ENCODE measurements at regions not wholly inside any gene's neighbourhood (a gene's known extent, or its start where the extent isn't known, plus 50 kb on each side); places are given as distances from the start of the nearest gene placed in this dataset.
"Not testable (repeated sequence)": the region's sequence is repeated elsewhere in the genome, so short reads cannot be mapped to it uniquely, and the experiment has no call there.

DNA sequence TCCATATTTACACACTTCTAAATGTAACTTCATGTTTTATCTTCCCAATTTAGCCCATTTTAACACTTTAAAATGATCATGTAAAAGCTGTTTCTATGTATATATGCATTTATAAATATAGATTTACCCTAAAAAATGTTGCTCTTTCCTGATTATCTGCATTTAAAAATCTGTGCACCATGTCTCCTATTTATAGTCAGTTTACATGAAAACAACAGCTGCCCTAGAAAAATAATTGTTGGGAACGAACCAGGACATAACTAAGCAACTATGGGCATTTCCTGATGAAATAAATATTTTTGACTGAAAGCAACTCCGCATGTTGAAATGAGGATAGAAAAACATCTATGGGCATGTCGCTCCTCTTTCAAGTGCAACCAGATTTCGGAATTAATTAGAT is 1368.2 kb downstream of the FAM181B start:
- DNase-seq = no peak

DNA sequence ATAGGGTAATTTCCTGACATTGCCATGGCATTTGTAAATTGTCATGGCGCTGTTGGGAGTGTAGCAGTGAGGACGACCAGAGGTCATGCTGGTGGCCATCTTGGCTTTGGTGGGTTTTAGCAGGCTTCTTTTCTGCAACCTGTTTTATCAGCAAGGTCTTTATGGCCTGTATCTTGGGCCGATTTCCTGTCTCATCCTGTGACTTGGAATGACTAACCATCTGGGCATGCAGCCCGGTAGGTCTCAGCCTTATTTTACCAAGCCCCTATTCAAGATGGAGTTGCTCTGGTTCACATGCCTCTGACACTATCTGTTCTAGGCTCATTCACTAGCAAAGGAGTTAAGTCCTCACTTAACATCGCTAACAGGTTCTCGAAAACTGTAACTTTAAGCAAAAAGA is 1374.2 kb downstream of the FAM181B start:
- DNase-seq = no peak

DNA sequence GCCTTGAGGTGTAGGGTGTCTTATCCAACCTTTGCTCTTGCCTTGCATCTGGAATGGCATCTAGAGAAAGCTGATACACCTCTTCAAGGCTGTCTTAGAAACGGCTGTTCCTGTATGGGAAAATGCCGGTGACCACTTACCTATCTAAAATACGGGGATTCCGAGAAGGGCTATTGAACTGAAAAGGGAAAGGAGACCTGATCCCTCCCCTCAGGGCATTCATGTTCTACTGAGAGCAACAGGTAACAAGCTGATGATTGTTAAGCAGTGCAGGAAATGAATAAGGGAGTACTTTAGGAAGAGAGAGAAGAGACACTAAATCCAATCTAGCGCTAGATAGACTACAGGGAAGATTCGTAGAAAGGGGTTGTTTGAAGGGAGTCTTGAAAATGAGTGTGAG is 1388.1 kb downstream of the FAM181B start:
- DNase-seq = no peak

DNA sequence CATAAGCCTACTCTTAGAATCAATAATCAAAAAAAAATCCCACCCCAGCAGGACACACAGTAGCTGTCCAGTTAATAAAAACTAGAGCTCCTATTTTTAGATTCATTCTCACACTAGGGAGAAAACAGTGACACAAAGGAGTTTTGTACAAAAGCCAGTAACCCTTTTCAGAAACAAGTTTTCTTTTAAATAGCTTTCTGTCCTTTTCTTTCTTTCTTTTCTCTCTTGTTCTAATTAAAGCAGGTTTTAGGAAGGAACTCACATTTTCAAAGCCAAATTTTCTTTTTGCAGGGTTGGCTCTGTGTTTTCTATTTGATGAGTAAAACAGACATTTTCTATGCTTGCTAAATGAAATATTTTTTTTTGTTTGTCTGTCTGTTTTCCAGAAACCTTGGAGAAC is 1390.7 kb downstream of the FAM181B start:
- no peak for DNase-seq

DNA sequence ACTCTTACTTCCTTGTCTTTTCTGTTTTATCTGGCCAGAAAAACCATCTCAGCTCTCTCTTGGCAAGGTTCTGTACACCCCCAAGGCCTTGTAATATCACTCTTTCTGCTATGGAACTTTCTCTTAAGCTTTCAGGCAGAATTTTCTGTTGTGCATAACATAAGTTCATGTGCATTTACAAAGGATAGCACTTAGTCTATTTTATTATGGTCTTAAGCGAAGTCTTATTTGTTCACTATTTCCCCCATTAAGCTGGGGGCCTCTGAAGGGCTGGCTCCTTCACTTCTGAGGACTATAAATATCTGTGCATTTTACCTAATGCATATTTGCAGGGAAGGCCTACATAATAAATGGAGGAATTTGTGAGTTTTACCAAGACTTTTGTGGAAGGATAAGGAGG is 1393.4 kb downstream of the FAM181B start:
- DNase-seq = no peak

DNA sequence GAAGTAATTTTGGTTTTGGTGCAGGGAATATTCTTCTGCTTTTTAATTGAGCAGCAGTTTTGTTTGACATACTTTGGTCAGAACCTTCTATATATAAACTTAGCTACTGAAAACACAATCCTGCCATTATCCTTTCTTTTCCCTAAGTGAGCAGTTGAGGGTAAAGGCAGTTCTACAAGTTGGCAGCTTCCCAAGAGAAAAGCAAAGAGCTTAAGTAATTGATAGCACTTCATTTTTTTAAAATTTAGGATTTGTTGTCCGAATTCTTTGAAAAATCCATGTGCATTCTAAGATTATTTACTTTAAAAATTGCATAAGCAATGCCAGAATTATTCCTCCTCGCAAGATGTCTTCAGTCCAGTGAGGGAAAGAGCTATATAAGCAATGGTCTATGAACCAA is 1394.1 kb downstream of the FAM181B start:
- no peak for DNase-seq

DNA sequence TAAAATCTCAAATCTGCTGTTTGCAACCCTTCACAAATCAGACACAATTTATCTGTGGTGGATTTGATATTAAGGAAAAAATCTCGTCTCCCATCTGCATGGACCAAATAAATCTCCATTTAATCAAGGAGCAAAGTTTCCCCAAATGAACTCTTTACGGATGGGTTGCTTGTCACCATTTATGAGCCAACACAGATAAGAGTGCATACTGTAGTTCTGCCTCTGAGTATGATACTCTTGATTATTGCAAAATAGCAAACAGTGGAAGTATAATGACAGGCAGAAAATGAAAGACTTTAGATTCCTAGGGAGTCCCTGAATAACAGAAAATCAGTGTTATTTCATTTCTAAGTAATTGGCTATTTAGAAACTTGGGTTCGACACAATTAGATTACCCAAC is 1395.9 kb downstream of the FAM181B start:
- DNase-seq = no peak

DNA sequence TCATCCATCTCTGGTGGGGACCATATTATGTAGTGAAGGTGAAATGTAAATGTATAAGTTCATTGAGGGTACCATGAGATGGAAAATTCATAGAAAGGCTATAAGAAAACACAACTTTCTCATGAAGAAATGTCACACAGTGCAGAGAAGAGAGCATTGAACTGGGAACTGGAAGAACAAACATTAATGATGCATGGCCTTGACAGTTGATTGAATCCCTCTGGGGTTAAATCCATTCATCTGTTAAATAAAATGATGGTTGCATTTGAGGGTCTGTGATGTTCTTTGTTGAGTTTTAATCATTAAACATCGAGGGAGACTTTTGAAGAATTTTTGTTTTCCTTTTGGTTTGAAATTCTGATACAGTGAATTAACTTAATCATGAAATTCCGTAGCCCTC is 1401.4 kb downstream of the FAM181B start:
- DNase-seq = no peak

DNA sequence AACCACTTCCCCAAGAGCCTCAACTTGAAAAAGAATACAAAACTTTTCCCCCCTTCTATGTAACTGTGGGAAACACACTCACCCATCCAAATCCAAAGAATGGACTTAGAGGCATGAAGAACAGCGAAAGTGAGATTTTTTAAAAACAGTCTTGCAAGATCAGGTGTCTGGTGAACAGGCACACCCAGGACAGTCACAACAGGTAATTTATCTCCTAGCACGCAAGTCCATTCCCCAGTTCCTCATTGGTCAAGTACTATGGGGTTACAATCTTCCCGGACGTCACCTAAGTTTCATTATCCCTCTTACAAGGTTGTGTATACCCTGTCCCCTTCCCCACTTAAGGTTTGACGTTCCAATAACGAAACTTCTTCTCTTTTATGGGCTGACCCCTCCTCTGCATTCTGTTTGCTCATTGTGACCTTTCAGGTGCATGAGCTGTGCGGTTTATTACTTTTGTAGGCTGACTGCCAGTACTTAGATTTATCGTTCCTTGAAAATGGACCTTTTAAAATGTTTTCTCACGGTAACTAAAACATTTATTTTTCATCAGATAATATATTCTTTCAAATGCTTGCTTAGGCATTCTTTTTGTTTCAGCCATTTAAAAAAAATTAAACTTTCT is 1401.9 kb downstream of the FAM181B start:
- no peak for DNase-seq

DNA sequence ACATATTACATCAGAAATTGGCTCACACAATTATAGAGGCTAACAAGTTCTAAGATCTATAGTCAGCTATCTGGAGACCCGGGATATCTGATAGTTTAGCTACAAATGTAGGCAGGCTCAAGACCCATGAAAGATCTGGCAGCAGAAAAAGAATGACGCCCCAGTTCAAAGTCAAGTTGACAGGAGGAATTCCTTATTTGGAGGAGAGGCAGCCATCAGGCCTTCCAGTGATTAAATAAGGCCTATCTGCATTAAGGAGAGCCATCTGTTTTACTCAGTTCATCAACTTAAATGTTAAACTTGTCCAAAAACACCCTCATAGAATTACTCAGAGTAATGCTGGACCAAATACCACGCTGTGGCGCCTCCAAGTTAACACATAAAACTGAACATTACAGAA is 1402.6 kb downstream of the FAM181B start:
- DNase-seq = no peak

DNA sequence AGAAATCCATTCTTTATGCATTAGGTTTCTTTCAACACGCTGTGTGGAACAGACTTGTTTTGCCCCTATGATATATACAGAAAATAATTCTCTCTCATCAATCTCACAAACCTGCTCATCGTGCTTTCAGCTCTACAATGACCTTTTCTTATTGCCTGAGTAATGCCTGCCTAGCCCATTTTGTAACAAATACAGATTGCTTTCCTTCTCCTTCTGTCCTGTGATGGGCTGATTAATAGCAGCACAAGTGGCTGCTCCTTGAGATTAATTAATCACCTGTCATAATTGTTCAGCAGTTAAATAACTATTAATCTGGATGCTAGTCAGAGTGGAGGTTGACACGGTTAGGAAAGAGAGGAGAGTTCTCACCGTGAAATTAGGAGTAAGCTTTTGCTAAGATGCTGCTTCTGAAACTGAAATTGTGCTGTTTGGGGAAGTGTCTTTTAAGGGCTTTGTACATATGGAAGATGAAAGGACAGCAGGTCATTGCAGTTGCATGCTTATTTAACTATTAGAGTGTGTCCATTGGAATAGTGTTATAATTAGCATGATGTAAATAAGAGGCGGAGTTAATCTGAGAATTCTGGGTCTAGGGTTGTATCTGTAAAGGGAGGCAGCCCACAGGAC is 1430.5 kb downstream of the FAM181B start:
- no peak for DNase-seq

DNA sequence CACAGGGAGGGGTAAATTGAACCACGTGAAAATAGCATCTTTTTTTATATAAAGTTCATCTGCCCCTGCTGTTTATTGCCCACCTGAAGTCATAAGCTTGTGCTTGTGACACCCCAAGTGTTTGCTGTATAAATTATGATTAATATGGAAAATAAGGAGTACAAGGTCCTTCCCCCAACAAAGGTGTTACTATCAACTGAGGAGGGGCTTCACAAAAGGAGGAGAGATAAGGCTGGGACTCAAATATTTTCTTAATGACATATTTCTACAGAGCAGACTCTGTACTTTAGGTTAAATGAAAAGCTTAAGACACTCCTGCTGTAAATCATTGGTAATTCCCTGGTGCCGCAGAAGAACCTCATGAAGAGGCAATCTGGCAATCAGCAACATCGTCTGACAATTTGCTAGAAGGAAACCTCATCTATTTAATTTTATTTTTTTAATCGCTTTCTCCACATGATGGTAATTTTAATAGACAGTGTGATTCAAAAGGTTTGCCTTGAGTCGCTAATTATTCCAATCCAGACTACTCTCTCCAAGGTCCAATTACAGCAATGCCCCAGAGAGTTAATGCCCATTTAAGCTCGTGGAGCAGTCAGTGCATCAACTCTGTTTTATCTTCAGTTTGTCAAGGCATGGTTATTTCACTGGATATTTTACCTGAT is 1432.4 kb downstream of the FAM181B start:
- no peak for DNase-seq

DNA sequence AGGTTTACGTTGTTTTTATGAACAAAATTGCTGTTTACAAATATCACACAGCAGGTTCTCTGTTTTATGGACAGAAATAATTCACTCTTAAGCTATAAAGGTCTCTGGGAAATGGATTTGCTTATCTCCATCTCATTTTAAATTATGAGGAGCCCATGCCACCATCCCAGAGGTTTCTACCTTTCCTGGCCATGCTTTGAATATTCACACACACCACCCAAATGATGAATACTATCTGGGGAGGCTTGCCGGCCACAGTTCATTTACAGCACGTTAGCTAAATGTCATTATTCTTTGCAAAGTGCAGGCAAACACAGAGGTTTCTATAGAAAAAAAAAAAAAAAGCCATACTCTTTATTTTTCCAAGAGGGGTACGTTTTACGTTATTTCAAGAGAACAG is 1446.7 kb downstream of the FAM181B start:
- no peak for DNase-seq

DNA sequence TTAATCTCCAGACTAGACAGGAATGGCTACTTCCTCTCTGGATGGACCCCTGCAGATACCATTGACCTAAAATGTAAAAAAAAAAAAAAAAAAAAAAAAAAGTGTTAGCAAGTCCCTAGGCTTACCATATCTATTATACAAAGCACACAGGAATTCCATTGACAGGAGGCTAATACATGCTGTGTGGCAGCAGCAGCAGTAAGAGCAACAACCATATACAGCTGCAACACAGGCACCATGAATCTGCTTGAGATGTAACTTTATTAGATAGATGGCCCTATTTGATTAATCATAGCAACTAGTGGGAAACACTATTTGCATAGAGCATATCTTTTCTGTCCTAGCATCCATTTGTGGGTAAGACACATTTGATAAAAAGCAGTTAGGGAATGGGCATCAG is 1447.1 kb downstream of the FAM181B start:
- no peak for DNase-seq

DNA sequence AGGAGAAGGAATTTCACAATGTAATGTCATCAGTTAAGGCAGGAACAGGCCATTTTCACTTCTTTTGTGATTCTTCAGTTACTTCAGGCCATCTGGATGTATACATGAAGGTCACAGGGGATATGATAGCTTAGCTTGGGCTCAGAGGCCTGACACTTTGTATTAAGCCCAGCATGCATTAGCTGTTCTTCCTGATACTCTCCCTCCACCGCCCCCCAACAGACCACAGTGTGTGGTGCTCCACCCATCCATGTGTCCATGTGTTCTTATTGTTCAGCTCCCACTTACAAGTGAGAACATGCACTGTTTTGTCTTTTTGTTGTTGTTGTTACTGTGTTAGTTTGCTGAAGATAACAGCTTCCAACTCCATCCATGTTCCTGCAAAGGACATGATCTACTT is 1453.4 kb downstream of the FAM181B start:
- DNase-seq = not testable (repeated sequence)

DNA sequence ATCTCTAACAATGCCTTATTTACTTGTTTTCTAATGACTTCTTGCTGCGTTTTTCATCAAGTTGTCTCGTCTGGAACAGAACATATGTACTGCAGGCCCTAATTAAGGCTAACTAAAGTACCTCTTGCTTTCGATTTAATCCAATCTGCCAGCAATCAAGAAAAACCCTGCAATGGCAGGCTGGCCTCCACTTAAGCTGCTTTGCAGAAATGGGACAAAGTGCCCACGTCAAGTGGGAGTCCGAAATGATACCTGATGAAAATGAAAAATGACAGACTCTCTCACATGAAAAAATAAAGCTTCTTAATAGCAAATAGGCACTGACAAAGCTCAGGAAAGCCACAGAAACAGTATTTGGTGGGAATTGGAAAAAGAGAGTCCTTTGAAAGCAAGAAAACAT is 1454.7 kb downstream of the FAM181B start:
- DNase-seq = no peak

DNA sequence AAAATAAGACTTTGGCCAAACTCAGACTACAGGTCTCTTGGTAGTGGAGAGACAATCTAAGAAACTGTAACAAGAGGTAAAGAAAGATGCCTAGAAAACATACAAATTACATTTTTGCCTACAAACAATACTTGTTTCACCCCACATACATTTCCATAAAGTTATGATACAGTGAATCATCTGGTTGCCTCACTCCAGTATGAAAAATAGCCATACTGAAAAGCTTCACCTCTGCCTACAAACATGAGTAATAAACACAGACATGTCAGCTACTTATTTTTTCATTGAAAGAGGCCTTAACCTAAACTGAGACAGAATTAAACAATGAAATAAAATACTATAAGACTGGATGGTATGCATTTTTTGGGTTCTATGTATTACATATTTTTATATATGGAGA is 1463.0 kb downstream of the FAM181B start:
- no peak for DNase-seq

DNA sequence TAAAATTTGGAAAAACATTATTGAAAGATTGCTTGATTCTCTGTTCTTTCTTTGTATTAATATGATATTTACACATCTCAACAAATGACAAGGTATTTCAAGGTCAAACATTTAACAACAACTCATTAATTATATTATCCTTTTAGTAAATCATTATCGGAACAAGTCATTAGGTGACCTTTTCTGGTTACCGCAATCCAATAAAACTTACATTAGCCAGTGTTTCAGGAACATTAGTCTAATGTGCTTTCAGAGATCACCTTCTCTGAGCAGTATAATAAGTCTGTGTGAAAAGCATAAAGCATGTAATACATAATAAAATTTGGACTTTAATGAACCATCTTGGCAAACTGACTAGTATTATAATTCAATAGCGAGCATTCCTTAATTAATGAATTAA is 1466.4 kb downstream of the FAM181B start:
- DNase-seq = no peak

DNA sequence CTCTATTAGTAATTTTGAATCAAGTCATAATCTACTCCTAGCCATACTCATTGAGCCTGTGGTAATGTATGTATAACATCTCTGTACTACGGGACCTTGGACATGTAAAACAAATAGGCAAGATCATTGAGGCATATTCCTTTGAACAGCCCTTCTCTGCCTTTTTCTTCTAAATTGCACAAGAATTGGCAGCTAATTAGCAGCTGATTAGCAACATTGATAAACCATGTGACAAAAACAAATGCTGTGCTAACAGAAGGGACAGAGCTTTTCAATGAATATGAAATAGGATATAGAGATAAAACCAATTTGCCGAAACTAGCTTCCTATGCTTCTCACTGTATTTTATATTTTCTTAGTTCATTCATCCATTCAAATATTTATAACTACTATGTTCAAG is 1474.2 kb downstream of the FAM181B start:
- no peak for DNase-seq

DNA sequence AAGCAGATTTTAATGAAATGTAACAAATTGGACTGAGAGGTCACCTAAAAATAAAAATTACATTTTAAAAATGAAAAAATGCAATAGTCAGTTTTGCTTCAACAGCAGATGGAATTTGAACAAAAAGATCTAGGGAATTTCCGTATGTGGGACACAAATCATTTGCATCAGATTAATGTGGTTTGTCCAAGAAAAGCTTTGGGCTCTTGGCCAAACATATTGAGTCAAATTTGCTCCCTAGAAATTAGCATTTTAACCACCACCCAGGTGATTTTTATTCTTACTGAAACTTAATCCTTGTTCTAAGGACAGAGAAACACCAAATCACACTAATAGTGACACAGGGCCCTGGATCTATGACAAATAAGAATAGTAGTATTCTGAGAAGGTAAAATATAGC is 1477.8 kb downstream of the FAM181B start:
- no peak for DNase-seq

DNA sequence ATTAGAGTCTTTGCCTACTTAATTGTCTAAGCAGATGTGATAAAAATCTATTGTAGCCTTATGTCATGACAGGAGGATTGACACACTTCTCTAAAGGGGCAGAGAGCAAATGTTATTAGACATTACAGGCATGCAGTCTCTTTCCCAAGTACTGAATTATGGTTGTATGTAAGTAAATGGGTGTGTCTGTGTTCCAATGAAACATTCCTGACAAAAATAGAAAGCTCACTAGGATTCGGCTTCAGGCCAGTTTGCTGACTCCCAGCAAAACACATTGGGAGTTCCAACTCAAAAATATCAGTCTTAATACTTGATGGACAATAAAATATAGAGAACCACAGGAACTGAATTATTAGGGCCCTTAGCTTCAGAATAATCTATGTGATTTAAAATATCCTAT is 1480.4 kb downstream of the FAM181B start:
- DNase-seq = no peak

DNA sequence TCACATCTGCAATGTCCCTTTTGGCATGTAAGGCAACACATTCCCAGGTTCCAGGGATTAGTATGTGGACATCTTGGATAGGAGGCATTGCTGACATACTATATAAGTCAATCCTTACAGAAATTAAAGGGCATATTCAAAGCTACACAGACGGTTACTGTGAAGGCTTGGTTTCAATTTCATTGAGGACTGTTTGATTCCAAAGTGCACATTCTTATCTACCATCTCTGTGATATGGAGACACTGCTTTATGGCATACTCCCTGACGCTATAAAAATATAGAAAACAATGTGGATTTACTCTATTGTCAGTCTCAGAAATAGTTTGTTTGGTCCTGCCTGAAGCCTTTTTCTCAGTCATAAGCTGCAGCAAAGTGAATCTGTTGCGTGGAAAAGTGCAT is 1486.7 kb downstream of the FAM181B start:
- no peak for DNase-seq

DNA sequence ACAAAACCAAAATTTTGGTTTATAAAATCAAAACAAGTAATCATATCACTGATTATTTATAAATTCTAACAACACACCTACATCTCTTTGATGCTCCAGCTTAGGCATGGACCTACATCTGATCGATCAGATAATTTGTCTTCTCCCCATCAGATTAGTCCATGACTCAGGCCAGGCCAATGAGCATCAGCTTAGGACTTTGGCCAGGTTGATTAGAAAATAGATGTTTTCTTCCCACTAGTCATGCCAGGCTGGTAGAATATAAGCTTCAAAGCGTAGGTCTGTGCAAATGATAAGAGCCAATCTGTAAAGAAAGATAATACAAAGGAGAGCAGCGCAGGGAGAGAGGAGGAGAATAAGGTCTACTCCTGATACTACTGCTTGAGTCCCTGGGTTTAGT is 1487.9 kb downstream of the FAM181B start:
- DNase-seq = no peak

DNA sequence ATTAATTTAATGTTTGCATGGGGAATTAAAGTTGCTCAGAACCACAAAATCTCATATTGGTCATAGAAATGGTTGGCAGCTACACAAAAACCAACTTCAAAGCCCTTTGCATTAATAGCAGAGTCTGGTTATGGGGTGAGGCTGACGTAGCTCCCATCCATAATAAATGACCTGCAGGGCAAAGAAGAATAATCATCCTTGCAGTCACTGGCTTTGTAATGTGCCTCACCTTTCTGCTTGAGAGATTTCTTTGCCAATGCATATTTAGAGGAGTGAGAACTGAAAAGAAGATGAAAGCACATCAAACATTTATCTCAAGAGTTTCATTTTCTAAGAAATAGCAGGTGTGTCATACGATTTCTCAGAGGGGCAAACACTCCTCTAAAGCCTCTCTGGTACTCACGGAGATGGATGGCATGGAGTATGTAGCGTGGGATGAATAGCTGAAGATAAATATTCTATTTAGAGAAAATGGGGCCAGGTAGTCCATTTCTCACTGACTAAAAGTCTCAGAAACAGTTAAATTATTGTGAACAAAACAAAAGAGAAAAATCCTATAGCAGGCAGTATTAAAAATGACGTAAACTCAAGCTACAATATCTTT is 1491.9 kb downstream of the FAM181B start:
- DNase-seq = no peak
